ENCODE measurements at regions not wholly inside any gene's neighbourhood (a gene's known extent, or its start where the extent isn't known, plus 50 kb on each side); places are given as distances from the start of the nearest gene placed in this dataset.

GRCh38 chr21:27209546-27209945, 242.7 kb upstream of the ADAMTS5 start:
- DNase-seq (ENCODE audit: low read depth in 2 of 2) = no peak

DNA sequence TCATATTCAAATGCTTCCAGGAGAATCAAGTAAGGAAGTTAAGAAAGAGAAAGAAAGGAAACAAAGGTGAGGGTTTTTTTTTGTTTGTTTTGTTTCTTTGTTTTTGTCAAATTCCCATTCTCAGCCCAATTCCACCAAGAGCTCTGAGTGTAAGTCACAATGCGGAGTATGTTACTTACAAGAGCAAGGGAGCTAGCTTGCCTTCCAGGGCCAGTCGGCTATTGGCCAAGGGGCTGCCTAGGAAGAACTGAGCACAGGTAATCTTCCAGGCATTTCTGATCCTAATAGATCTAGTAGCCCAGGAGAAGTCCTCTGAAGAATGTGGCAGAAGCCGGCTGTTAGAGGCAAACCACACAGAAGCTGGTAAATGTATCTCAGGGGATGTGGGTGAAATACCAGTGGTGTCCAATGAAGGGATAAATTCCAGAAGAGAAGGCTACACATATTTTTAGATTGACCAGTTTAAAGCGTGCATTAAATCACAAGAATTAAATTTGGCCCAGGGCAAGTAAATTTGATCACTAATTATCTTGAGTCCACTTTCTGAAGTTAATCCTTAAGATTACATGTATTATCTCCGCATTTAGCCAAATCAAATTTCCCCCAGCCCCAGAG, 239.6 kb upstream of the ADAMTS5 start:
- no peak for DNase-seq (ENCODE audit: low read depth in 2 of 2)

GRCh38 chr21:27202301-27202700, 235.4 kb upstream of the ADAMTS5 start:
- DNase-seq (ENCODE audit: low read depth in 2 of 2) = no peak

GRCh38 chr21:27201197-27201596, 234.3 kb upstream of the ADAMTS5 start:
- no peak for DNase-seq (ENCODE audit: low read depth in 2 of 2)

DNA sequence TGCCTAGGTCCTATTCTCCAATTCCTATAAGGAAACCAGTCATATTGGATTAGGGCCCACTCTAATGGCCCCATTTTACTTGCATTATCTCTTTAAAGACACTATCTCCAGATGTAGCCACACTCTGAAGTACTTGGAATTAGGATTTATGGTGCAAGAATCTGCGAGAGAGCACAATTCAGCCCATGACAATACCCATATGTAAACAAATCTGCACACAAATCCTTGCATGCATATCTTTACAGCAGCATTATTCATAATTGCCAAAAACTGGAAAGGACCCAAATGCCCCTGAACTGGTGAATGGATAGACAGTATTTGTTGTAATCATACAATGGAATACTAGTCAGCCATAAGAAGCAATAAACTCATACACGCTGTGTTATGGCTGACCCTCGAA, 229.8 kb upstream of the ADAMTS5 start:
- DNase-seq (ENCODE audit: low read depth in 2 of 2) = no peak

DNA sequence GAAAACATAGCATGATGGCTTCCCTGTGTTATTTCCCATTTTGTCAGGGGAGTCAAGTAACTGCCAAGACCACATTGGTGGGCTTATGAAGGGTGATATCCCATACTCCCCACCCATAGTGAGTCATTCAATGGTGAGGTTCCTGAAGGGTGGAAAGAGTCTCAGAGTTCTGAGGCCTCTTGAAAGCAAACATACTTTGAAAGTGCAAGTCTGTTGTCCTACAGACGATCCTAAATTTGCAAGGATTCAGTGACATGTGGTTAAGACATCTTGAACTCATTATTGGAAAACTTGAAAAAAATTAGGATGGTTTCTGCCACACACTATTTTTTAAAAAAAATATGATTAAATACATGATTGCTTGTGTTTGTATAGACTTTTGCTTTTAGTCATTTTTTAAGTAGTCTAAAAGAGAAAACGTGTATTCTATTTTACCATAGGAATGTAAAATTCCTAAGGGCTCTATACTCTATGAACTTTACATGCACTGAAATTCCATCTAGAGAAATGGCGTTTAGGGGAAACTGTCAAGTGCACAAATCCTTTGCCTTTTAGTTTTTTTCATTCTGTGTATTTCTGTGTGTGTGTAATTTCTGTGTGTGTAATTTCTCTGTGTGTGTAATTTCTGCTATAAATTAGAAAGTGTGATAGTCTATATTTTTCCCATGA, 225.5 kb upstream of the ADAMTS5 start:
- no peak for DNase-seq (ENCODE audit: low read depth in 2 of 2)

- no peak for DNase-seq (ENCODE audit: low read depth in 2 of 2)
Observed at GRCh38 chr21:27190601-27191000, 223.7 kb upstream of the ADAMTS5 start.

- DNase-seq (ENCODE audit: low read depth in 2 of 2) = no peak
Observed at GRCh38 chr21:27189870-27190269, 223.0 kb upstream of the ADAMTS5 start.

DNA sequence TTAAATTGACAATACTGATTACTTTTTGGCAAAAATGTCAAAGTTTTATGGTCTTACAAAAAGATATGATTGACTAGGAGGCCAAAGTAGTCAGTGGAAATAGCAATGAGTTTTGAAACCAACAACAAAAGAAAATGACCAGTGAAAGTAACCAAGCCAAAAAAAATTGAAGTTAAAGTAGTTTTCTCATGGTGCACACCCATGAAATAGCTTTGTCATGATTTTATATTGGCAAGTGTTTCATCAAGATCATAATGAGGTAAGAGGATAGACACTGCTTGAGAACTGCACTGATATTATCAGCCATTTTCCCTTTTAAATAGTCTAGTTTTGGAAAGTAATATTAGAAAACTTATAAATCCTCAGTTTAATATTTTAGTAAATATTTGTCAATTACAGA, 206.2 kb upstream of the ADAMTS5 start:
- DNase-seq (ENCODE audit: low read depth in 2 of 2) = no peak

GRCh38 chr21:27171707-27172106, 204.8 kb upstream of the ADAMTS5 start:
- no peak for DNase-seq (ENCODE audit: low read depth in 2 of 2)

DNA sequence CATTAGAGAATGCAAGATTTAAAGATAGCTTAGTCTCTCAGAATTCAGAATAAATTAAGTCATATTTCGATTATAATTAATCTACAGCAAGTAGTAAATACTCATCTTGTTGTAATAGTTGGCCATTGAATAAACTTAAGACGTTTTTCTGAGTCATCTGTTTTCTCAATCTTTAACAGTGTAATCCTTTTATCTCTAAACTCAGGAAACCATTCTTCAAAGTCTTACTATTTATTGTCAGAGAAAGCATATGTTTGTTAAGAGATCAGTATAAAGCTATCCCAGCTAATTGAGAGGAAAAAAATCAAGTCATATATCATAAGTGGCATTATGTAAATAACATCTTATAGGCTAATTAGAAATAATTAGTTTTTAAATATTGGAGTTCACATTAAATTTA, 201.2 kb upstream of the ADAMTS5 start:
- DNase-seq (ENCODE audit: low read depth in 2 of 2) = no peak

DNA sequence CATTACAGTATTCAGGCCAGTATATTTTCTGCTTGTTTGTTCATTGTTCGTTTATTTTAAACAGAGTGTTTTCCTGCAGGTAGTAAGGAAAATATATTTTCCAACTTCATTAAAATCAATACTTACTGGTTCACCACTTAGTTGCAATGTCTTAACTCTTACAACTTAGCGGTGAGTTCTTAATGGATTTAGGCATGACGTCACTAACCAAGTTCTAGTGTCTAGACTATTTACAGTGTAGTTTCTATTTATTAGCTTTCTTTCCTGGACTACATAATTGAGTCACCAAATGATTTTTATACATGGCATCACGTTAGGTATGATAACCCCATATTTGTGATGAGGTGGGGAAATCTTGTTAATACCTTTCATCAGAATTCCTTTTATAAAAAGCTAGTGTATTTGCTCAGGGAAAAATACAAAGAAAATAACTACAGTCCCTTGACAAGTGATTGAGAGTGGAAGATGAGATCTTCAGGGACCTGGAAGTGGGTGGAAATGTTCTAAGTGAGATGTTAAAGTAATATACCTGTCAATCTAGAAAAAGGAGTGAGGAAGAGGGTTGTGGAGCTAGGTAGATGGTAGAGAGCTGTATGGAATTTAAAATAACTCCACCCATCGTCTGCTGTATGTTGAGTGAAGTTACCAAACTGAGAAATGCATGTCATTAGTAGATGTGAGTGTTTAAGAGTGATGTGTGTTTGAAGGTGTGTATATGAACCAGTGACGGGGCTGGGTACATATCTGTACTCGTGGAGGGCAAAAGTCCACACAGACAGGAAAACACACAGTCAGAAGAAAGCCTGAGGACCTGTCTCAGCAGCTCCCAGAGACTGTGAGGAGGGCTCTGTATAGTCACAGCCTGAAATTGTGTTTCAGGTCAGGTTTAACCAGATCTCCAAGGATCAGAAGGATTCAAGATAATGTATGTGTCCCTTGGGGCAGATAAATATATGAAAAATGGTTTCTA, 197.6 kb upstream of the ADAMTS5 start:
- no peak for DNase-seq (ENCODE audit: low read depth in 2 of 2)

- no peak for DNase-seq (ENCODE audit: low read depth in 2 of 2)
Observed at GRCh38 chr21:27158967-27159366, 192.1 kb upstream of the ADAMTS5 start.

DNA sequence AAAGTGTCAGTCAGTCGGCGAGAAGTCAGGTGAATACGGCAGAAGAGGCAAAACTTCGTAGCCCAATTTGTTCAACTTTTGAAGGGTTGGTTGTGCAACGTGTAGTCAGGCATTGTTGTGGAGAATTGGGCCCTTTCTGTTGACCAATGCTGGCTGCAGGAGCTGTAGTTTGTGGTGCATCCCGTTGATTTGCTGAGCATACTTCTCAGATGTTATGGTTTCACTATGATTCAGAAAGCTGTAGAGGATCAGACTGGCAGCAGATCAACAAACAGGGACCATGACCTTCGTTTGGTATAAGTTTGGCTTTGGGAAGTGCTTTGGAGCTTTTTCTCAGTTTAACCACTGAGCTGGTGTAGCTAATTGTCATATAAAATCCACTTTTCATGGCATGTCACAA, 190.2 kb upstream of the ADAMTS5 start:
- DNase-seq (ENCODE audit: low read depth in 2 of 2) = no peak

DNA sequence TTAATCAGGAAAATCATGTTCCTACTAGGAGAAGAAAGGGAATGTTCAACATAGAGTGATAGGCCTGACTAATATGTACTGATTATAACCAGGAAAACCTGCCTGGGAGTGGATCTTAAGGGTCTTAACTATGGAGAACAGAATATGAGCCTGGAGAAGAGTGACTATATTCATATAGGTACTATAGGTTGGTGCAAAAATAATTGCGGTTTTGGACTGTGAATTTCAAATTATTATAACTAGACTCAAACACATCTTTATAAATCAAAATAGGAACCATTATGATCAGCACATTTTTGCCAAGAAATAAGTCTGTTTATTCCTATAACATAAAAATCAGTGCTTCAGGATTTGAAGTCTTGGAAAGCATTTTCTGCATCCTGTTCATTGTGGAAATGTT, 189.8 kb upstream of the ADAMTS5 start:
- DNase-seq (ENCODE audit: low read depth in 2 of 2) = no peak

- DNase-seq (ENCODE audit: low read depth in 2 of 2) = no peak
Observed at GRCh38 chr21:27155130-27155500, 188.2 kb upstream of the ADAMTS5 start.

- DNase-seq (ENCODE audit: low read depth in 2 of 2) = no peak
Observed at GRCh38 chr21:27154451-27155129, 187.7 kb upstream of the ADAMTS5 start.

- DNase-seq (ENCODE audit: low read depth in 2 of 2) = no peak
Observed at GRCh38 chr21:27152996-27153395, 186.1 kb upstream of the ADAMTS5 start.

DNA sequence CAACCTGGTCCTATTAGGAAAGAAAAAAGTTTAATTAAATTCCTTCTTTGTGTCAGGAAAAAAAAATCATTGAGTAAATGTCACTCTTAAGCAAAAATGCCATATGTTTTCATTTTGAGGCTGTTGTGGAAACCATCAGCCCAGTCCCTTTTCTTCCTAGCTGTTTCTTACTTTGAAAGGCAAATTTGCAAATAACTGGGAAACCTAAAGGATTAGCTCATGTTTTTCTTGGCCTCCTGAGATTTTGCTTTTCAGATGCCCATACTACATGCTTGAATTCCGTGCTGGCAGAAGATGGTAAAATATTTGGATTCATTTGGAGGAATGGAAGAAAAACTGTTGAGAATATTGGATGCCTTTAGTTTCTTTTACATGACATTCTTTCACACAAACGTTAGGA, 182.1 kb upstream of the ADAMTS5 start:
- DNase-seq (ENCODE audit: low read depth in 2 of 2) = no peak

- DNase-seq (ENCODE audit: low read depth in 2 of 2) = no peak
Observed at GRCh38 chr21:27146268-27146667, 179.4 kb upstream of the ADAMTS5 start.

DNA sequence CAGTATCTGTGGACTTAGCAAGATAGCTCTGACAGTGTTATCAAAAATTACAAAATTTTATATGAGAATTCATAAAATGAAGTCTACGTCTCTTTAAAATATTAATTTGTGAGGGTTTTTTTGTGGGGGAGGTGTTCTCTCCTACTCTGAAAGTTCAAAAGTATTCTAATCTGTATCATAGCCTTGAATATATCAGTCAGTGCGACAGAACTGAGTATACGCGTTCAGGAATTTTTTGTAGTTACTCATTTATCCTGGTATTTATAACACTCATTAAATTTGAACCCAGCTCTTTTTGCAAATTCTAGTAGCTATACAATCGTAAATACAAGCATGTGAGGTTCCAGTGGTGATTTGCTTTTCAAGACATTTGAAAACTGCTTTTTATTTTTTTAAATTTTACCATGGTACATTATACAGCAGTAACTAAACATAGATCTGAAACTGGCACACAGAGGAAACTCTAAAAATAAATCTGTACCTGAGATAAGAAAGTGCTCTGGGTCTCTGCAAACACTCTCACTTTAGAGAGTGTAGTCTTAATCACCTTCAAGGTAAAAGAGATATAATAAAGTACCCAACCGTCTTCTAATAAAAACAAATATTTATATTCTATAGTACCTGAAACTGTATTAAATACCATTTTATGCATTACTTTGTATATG, 178.4 kb upstream of the ADAMTS5 start:
- no peak for DNase-seq (ENCODE audit: low read depth in 2 of 2)

- no peak for DNase-seq (ENCODE audit: low read depth in 2 of 2)
Observed at GRCh38 chr21:27143476-27143875, 176.6 kb upstream of the ADAMTS5 start.

Data from stimulated activated CD8-positive, alpha-beta memory T cell treated with anti-CD3 and anti-CD28 coated beads, Interleukin-7, amount 100 ng/mL, for 4 hours (primary cell).